Activated CD4-positive, CD25-positive, alpha-beta regulatory T cell treated with anti-CD3 and anti-CD28 coated beads, Interleukin-2, amount 50 U/mL, for 72 hours (primary cell): ENCODE measurements at regions not wholly inside any gene's neighbourhood (a gene's known extent, or its start where the extent isn't known, plus 50 kb on each side); places are given as distances from the start of the nearest gene placed in this dataset.
"Not testable (repeated sequence)": the region's sequence is repeated elsewhere in the genome, so short reads cannot be mapped to it uniquely, and the experiment has no call there.

Source experiments
- DNase-seq: peaks from one replicate; pipeline ENCODE4 v3.0.0; 2021

DNA sequence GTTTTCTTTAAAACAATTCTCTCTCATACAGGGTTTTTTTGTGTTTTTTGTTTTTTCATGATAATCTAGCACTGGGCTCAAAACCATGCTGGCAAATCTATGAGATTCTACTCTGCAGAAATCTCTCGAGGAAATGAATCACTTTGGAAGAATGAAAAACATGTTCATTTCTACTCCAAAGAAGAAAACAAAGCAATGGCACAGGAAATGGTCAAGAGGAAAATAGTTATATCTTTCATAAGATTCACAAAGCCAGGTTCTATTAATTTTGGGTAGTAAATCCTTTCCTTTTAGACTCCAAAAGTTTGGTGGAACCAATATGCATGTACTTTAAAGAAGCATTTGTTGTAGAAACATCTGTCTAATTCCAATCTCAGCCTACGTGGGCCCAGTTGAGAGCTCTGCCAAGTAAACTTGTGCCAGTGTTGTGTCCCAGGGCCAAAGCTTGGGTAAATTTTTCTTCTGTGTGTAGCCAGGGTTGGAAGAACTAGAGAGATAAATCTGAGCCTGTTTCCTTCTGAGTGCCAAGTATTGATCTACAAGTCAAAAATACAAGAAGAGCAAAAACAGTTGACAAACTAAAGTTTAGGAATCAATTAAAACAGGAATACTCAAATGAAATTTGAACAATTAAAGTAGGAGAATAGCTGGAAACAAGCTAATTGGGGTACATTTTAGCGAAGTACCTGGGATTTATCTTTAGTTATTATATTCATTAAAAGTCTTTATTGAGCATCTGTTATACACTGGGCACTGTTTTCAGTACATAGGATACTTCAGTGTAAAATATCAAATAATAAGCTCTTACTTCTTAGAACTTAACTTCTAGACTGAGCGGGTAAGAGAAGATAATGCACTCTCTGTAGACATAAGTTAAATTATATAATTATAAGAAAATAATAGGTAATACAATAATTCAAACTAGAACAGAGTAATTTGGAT, 657.5 kb upstream of the NECTIN3 start:
- no peak for DNase-seq

DNA sequence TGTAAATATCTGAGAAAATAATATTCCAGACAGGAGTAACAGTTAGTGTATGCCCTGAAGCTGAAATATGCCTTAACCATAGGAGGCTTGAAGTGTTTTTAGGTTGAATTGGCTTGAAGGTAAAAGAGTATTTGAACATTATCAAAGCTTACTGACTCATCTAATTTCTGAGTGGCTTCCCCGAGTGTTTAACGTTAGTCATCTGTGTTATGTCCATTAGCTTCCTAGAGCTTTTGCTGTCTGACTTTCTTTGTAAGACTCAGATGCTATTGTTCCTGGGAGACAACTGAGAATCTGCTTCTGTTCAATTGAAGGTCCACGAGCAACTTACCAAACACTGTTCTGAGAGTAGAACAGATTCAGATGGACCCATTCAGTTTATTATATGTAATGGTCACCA, 656.8 kb upstream of the NECTIN3 start:
- DNase-seq: no peak

DNA sequence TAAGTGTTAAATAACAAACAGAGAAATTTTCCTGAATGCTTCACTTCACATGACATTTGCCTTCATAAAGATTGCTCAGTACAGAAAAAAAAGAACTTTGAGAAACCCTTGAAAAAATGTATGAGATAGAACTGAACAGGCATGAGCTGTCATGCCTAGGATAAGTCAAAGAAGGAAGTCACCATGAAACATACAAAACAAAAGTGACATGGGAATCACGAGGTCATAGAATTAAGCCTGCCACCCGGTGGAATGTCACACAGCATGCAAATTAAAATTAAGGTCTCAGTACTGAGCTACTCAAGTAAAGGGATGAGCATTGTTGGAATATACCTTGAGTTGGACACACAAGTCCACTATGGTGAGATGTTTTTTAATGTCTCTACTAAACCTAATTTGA, 652.5 kb upstream of the NECTIN3 start:
- no peak for DNase-seq

DNA sequence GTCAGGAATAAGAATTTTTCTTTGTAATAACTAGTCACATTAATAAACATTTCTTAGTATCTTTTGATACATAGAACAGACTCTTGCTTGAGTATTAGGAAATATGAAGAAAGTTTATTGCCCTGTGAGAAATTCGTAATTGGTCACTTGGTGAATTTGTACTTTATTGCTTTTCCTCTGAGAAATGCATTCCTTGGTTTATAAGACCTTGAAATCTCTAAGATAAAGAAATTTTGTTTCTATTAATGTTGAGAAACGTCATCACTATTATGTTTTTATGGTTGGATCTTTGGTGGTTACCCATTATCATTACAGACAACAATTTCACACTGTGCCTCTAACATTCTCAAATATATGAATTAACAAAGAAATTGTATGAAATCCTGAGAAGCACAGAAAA, 652.0 kb upstream of the NECTIN3 start:
- no peak for DNase-seq

GRCh38 chr3:110420158-110420641, 651.4 kb upstream of the NECTIN3 start:
- no peak for DNase-seq

- no peak for DNase-seq
These were observed 648.3 kb upstream of the NECTIN3 start for GRCh38 chr3:110423276-110423675.

DNA sequence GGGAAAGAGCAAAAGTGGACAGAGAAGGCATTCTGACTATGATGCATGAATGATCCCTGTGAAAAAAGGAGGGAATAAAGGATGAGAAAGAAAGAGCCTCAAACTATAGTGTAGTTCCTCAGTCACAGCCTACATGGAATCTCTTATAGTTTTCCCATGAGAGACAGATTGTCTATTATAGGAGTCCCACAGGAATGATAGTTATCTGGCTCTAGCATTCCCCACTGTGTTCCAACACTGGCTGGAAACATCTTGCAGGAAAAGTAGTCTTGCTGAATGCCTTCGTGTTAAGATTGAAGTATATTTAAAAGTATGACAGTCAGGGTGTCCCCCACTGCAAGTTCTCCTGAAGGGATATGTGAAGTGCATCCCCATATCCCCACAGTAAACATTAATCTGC, 641.5 kb upstream of the NECTIN3 start:
- no peak for DNase-seq

DNA sequence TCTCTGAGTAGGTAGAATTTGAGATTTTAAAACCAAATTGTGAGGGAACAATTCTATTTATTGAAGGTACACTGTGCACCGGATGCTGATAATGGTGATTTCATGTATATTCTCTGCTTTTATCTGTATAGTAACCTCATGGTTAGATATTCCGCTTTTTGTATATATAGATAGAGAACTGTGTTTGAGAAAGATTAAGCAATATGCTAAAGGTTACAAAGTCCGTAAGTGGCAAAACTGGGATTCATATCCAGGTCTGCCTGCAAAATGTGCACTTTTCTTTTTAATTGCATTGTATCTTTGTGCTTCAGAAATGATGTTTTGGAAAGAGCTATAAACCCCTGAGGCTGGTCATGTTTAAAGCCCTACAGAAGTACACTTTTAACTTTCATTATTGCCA, 635.4 kb upstream of the NECTIN3 start:
- DNase-seq: no peak

DNA sequence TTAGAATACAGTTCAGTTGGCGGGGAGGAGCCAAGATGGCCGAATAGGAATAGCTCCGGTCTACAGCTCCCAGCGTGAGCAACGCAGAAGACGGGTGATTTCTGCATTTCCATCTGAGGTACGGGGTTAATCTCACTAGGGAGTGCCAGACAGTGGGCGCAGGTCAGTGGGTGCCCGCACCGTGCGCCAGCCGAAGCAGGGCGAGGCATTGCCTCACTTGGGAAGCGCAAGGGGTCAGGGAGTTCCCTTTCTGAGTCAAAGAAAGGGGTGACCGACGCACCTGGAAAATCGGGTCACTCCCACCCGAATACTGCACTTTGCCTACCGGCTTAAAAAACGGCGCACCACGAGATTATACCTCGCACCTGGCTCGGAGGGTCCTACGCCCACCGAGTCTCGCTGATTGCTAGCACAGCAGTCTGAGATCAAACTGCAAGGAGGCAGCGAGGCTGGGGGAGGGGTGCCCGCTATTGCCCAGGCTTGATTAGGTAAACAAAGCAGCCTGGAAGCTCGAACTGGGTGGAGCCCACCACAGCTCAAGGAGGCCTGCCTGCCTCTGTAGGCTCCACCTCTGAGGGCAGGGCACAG, 631.5 kb upstream of the NECTIN3 start:
- not testable (repeated sequence) for DNase-seq

DNA sequence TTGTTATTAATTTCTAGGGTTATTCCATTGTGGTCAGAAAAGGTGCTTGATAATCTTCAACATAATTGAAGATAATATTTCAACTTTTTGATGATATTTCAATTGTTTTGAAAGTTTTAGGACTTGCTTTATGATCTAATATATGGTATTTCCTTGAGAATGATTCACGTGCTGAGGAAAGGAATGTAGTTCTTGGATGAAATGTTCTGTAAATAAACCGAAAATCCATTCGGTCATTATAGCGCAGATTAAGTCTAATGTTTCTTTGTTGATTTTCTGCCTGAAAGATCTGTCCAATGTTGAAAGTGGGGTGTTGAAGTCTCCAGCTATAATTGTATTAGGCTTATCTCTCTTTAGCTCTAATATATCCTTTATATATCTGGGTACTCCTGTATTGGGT, 617.5 kb upstream of the NECTIN3 start:
- no peak for DNase-seq

DNA sequence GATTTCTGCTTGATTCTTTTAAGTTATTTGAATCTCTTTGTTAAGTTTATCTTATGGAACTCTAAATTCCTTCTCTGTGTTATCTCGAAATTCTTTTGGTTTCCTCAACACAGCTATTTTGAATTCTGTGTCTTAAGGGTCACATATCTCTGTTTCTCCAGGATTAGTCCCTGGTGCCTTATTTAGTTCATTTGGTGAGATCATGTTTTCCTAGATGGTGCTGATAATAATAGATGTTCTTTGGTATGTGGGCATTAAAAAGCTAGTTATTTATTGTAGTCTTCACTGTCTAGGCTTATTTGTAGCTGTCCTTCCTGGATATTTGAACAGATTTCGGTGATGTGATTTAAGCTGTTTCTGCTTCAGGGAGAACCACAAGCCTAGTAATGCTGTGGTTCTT, 615.6 kb upstream of the NECTIN3 start:
- no peak for DNase-seq

DNA sequence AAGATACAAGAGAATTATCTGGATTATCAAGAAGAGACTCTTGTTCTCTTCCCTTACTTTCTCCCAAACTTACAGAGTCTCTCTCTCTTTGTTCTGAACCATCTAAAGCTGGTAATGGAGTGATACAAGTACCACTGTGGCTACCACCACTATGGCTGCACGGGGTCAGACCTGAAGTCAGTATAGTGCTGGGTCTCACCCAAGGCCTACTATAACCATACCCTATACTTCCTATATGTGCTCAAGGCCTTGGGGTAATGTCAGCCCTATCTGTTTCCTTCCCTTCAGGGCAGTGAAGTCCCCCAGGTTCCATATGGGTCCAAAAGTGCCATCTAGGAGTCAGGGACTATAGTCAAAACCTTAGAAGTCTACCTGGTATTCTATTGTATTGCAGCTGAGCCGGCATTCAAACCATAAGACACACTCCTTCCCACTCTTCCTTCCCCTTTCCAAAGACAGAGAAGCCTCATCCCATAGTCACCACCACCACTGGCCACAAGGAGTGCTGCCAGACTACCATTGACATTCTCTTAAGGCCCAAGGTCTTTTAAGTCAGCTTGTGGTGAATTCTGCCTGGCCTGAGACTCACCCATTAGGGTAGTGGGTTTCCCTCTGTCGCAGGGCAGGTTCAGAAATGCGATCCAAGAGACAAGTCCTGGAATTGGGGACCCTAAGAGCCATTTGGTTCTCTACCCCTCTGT, 615.0 kb upstream of the NECTIN3 start:
- DNase-seq: no peak

GRCh38 chr3:110457508-110457907, 614.1 kb upstream of the NECTIN3 start:
- DNase-seq: no peak

- no peak for DNase-seq
These were observed 612.6 kb upstream of the NECTIN3 start for GRCh38 chr3:110459021-110459420.

DNA sequence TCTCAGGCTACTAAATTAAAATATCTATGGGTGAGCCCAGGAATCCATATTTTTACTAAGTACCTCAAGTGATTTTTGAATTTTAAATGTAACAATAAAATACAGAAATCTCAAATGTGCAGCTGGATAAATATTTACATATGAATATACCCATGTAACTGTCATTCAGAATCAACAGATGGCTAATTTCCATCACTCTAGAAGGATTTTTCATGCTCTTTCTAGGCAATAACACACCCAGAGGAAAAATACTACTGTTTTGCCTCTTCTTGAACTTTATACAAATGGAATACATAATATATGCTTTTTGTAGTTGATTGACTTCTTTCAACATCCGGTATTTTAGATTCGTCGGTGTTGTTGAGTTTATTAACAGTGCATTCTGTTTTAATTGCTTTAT, 601.3 kb upstream of the NECTIN3 start:
- no peak for DNase-seq

- DNase-seq: no peak
These were observed 598.2 kb upstream of the NECTIN3 start for GRCh38 chr3:110473405-110473804.

DNA sequence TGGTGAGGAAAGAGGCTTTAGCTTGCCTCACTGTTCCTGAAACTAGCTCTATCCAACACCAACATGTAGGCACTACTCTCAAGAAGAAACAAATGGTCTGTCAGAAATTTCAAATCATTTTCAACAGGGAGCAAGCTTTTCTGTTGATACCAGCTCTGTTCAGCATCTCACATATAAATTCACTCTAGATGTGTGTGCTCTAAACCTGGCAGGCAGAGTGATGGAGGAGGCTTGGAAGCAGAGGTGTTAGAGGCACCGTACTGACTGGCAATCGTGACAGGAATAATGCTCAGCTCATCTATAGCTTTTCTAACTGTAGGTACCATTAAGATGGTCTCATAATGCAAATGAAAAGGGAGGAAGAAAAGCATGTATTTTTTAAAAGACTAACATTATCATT, 597.2 kb upstream of the NECTIN3 start:
- no peak for DNase-seq

DNA sequence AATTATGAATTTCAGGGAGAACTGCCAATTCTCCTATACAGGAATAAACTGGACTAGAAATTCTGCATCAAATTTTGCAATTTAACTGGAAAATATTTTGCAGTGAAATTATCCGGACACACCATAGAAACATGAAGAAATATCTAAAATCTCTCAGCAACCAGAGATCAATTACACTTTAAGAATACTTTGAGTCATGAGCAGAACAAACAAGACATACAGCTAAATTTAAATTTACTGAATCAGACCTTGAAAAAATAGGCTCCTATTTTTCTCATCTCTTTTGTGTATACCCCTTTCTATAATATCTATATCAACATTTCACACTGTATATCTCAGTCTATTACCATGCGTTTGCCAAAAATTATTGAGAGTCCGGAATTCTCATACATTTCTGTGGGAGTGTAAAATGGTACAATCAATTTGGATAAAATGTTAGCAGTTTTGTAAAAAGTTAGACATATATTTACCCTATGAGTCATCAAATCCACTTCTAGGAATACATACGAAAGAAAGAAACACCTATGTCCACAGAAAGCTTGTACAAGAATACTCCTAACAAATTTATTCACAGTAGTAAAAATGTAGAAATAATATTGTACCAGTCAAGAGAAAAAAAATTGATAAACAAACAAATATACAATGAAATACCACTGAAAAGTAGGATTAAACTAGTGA, 593.1 kb upstream of the NECTIN3 start:
- DNase-seq: no peak

- no peak for DNase-seq
These were observed 591.9 kb upstream of the NECTIN3 start for GRCh38 chr3:110479731-110480130.

DNA sequence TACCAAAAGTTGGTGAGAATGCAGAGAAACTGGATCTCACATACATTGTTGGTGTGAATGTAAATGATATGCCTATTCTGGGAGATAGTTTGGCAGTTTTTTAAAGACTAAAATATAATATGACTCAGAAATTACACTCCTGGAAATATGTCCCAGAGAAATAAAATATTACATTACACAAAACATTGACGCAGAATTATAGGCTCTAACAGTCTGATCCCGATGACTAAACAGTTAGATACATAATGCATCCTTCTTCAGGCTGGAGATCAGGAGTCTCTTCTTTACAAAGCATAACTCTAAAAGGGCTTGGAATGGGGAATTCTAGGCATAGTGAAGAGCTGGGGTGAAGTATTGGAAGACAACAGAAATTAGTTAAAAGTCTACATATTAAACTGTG, 586.2 kb upstream of the NECTIN3 start:
- no peak for DNase-seq

- no peak for DNase-seq
These were observed 583.8 kb upstream of the NECTIN3 start for GRCh38 chr3:110487840-110488239.

GRCh38 chr3:110491413-110491812, 580.2 kb upstream of the NECTIN3 start:
- no peak for DNase-seq

GRCh38 chr3:110492876-110493275, 578.7 kb upstream of the NECTIN3 start:
- DNase-seq: no peak
